HG02610 (cell line): ENCODE measurements at regions not wholly inside any gene's neighbourhood (a gene's known extent, or its start where the extent isn't known, plus 50 kb on each side); places are given as distances from the start of the nearest gene placed in this dataset.

Source experiments
- ATAC-seq: cut with Tn5 transposase; IDR thresholded peaks from one replicate; pipeline ENCODE4 v1.9.1; 2021; ENCODE audit warnings: mild to moderate bottlenecking, moderate library complexity; ENCODE audit not compliant: unreplicated experiment

DNA sequence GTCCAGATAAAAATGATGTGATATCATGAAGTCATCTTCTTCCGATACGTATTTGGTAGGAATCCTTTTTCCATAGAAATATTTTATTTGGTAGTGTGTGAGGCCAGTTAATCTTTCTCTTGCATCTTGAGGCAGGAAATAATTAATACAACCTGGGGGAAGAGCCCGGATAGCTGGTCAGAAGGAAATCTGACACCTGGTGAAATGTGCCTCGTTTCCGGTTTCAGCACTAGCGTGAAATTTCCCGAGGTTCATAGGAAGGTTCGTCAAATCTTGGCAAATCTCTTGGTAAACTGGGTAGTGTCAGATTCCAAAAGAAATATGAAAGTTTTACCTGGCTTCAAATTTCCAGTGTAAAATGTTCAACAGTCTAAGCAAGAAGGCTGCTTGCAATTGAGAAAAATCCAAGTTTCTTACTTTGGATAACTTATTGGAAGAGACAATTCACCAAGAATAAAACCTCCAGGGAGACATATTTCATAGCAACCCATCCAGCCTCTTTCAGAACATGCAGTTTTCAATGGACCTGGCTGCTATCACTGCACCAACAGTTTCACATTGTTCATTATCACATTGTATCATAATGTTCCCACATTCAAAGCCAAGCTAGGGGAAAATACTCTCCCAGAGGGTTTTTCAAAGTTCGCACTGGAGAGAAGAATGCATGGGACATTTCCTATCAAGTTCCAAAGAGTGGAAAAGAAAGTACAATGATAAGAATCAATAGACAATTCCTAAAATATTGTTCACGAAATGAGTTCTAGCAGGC is 454.5 kb upstream of the CITED2 start:
- no peak for ATAC-seq

DNA sequence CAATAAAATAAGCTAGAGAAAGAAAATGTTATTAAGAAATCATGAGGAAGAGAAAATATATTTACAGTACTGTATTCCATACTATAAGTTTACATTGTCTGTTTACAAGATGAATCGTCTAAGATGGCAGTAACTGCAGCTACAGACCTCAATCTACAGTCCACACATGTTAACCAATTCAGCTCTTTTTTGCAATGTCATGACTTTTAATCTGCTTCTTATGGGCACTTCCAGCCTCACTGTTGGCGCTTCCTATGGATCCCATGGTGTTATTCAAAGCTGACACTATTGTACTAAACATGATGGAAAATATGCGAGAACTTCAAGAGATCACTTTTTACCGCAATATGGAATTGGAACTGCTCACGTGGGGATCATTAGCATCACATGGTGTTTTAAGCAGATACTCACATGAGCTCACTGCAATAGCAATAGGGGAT is 451.5 kb upstream of the CITED2 start:
- ATAC-seq: no peak

DNA sequence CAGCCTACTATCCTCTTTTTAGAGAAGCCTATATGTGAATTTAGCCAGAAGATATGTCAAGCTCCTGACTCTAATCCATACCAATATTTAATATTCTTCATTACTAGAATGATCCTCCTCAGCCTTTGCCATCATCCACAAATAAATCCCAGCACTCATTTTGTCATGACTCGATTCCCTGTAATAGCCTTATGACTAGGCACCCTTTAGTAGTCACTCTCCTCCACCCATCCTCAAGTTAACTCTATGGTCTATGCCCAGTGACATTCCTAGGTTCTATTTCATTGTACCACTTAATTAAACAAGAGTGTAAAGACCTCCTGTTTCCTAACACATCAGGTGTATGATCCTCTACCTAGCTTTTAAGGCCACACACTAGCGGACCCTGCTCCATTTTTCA is 450.4 kb upstream of the CITED2 start:
- no peak for ATAC-seq

DNA sequence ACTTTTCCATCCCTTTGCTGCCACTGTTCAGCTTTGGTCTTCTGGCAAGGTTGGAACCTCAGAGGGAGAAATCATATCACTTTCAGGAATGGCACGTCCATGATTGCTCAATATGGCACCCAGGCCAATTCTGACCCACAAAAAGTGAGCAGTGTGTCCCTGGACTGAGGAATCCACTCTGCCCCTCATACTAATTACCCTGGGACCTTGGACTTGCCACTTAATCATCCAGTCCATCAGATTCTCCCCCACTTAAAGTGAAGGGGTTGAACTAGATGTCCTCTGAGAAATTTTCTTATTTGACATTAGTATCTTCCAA is 449.3 kb upstream of the CITED2 start:
- ATAC-seq: no peak

DNA sequence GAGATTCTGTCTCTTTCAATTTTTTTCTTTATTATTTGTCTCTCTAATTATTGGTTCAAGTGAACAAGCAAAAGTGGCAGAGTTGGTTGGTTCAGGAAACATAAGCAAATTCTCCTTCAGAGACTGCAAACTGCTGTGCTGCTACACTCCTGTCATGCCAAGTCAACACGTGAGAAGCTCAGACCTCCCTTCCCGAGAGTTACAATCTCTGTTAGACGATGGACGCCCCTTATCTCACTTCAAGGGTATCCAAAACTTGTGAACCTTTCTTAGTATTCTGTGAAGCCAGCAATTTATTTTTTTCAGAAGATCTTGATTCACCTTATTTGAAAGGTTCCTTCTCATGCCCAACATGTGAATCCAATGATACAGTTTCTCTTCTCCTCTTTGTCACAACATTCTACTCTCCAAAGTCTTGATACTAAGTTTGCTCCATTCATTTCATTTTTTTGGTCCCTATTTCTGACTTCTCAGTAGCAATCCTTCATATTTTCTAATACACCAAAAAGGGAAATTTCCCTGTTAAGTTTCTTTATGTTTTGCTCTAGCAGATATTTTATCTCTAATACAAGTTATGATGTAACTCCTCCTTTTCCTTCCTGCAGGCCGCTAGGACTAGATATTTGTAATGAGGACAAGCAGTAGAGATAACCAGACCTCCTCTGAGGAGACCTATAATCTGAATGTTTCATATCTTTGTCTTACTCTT is 448.8 kb upstream of the CITED2 start:
- no peak for ATAC-seq

DNA sequence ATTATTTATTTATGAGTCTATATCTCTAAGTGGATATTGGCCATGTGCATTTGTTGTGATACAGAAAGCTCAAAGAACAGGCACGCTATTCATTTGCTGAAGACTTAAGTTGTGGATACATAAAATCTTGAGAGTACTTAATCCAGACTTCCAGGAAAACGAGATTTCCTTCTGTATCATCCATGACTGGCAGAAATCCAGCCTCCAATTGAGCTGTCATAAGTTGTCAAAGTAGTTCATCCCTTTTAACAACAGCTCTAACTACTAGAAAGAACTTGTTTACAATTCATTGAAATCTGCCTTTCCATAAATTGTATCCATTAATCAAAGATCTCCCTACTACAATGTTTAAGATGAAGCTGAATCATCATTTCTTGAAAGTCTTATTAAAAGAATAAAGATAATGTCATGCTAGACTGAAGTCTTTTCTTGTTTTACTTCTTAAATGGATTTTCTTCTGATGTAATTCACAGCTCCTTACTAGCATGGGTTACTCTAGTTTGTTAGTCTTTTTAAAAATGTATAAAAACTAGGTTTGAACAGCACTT is 447.3 kb upstream of the CITED2 start:
- no peak for ATAC-seq

DNA sequence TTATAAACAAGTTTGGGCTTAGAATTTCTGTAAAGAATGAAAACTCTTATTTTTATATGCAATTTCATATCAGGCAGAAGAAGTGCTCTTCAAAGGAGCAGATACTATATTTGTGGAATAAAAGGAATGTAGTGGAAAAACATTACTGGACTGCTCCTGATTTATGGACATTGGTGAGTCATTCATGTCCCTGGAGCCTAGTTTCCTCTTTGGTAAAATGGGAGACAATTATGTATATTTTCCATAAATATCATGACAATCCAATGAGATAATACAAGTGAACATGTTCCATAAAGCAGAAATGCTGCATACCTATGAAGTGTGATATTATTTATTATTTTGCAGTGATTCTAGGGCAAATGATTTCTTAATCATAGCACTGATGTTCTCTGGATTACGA is 445.8 kb upstream of the CITED2 start:
- no peak for ATAC-seq

DNA sequence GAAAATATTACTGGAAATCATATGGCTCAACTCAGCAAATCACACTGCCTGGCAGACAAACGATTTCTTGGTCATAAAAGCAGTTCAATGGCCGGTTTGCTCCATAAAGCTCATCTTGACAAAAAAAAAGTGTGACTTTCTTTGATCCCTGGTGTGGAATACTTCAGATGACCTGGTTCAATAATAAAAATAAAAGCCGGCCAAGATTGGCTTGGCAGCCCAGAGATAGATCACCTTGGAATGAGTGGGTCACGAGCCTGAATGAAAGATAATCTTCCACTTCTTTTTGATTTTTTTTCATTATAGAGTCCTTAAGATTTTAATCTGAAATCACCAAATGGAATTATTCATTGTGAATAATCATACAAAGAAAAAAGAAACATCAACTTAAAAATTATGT is 445.3 kb upstream of the CITED2 start:
- ATAC-seq: no peak

DNA sequence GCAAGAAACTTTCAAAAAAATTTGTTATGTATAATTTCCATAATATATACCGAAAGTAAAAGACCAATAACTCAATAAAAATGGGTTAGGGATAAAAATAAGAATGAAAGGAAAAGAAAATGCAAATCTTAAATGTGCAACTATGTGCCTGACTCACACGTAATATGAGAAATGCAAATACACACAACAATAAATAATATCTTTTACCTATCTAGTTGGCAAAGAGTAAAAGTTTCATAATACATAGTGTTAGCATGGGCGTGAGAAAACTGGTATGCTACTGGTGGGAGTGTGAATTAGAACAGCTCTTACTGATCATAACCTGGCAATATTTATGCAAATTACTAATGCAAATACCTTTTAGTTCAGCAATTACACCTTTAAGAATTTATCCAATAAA is 438.5 kb upstream of the CITED2 start:
- no peak for ATAC-seq

DNA sequence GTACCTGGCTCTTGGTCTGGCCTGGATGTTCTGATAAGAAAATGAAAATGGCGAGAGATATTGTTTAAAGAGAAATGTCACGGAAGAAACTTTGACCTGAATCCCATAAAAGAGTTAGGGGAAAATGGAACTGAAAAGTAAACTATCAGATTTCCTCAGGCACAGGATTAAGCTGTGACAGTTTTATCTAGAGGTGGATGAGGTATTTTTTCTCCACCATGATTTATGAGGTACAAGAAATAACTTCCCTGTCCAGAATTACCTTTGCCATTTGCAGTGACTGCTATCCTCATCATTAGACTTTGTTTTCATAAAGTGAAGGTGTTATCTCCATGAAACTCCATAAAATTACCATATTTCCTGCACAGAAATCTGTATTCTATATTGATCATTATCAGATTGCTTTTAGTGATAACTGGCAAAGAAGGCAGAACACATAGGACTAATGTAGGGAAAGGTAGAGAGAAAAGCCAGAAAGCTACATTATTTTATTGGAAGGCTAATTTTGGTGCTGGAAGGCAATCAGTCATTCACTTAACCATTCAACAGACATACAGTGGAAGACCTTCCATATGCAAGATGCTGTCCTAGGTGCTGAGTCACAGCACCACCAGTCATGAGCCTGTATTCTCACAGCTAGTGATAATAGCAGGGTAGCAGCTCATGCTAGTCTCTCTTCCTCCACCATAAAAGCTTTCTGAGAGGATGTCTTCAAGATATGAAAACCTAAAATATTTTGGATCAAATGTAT is 427.3 kb upstream of the CITED2 start:
- no peak for ATAC-seq

DNA sequence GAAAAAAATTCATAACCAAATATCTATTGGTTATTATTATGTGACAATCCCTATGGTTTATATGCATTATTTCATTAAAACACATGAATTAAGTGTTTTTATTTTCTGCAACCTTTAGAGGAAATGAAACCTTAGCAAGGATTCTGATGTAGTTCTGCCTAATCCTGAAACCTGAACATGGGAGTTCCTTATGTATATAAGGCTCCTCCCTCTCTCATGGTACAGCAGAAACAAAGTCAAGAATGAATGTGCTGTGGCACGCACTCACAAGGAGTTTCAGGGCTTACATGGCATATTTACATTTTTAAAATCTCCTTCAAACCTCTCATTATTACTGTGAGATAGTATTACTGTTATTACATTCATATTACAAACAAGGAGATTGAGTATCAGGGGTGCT is 426.4 kb upstream of the CITED2 start:
- peak; percentile 96 for ATAC-seq

DNA sequence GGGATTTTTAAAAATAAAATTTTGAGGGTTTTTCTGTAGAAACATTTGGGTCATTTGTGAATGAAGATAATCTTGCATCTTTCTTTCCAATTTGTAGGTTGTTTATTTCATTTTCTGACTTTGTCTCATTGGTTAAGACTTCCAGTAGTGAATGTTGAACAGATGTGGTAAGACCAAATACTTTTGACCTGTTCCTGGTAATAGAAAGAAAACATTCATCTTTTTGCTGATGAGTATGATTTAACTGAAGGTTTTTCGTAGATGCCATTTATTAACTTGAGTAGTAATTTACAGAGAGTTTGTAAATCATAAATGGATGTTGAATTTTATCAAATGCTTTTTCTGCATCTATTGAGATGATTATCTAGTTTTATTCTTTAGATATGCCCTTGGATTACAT is 416.1 kb upstream of the CITED2 start:
- ATAC-seq: no peak

DNA sequence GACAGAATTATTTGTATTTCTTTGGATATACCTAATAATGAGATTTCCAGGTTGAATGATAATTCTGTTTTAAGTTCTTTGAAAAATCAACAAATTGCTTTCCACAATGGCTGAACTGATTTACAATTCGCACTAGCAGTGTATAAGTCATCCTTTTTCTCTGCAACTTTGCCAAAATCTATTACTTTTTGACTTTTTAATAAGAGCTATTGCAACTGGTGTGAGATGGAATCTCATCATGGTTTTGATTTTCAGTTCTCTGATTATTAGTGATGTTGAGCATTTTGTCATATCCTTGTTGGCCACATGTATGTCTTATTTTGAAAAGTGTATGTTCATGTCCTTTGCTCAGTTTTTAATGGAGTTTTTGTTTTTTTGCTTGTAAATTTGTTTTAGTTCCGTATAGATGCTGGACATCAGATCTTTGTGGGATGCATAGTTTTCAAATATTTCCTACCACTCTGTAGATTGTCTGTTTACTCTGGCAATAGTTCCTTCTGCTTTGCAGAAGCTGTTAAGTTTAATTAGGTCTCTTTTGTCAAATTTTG is 409.8 kb upstream of the CITED2 start:
- ATAC-seq: no peak

DNA sequence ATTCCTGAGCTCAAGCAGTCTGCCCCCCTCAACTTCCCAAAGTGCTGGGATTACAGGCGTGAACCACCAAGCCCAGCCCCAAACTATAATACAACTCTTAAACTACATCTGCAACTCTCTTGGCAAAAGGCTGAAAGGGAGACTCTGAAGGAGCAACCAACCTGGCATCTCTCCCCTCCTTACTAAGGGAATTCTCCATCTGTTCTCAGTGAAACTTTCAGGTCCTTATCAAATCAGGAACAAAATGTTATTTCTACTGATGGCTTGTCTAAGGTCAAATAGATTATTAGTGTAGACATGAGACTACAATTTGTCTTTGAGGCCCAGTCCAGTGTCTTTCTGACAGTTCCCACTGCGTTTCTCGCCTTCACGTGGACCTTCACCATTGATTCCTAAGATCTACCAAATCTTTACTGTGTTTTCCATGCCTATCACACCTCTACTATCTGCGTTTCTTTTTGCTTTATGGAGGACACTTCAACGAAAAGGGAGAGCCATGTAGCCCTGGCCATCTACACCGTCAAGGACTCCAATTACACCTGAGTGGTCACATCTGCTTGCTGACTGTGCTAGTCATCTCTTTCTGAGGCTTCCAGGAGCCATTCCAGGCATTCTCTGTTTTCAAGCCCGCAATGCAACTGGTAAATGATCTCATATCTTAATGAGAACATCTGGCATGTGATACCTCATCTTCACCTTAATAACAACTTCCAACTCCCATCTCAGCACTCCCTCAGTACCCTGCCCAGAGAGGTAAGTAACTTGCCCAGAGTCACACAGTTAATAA is 405.7 kb upstream of the CITED2 start:
- ATAC-seq: no peak

DNA sequence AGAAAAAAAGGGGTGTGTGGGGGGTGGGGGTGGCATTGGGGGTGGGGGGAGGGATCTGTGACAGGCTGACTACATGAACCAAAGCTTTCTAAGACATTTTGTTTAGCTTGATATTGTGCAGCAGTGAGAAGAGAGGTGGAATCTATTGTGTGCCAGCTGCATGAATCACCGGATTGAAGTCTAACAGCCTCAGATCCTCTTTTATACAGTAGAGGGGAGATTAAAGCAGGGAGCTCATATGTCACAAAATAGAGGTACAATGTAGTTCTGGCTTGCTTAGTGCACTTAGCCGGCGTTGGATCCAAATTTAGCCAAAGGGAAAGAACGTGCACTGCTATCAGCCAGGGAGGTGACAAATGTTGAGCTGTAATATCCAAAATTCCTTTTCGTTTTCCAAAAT is 404.2 kb upstream of the CITED2 start:
- no peak for ATAC-seq

DNA sequence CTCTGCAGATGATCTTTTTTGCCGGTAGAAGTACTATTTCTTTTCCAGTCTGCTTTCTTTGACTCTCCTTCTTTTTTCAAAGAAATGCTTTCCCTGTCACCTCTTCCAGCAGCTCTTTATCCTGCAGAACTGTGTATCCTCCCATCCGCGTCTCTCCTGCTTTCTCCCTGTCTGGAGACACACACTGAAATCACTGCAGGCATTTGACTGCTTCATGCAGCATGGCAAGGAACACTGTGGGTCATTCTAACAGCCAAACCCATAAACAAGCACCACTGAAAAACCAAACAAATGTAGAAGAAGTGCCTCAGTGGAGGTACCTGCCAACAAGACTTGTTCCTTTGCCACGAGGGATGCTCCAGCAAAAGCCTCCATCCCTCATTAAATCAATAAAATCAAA is 403.7 kb upstream of the CITED2 start:
- no peak for ATAC-seq

DNA sequence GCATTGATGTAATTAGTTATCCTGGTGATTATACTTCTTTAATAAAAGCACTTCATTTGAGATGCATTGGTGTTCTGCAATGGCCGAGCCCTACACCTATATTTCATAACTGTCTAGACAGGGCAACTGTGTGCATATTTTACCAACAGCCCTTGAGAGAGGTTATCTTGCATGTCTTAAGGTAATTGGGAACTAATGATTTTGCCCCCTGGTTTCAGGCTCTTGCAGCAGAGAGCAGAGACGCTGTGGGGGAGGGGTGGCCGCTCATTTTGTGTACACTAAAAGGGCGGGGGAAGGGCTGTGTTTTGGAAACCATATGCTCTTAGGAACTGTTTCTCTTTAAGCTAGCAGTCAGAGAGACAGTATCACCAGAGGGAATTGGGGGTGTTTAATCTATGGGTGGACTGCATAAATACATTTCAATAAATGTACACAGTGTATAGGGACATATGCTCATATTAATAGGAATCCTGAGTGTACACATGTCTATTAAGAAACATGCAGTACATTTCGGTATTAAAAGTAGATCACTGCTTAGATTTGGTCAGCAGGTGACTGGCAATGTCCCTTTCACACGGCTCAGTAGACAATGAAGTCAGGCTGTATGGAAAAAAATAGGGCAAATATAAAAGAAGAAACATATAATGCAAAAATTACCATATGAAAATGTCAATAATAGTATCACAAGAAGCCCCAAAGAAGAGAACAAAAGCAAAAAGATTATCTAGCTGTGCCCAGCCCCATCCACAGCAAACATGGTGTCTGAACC is 402.9 kb upstream of the CITED2 start:
- ATAC-seq: no peak

DNA sequence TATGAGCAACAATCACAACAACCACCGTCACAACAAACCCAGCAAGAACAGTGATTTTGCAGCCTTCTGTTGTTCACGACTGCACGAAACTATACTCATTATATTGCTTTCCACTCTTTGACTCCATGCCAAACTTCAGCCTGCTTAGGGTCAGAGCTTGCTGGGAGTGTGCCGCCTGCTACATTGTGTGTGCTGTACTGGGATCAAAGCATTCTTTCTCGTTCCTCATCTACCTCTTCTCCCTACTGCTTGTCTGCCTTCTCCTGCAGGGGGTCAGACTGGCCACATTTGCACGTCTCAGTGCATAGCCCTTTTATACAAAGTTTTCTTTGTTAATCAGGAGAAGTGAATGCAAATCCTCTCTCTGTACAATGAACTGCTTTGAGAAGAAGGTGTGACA is 401.6 kb upstream of the CITED2 start:
- no peak for ATAC-seq

DNA sequence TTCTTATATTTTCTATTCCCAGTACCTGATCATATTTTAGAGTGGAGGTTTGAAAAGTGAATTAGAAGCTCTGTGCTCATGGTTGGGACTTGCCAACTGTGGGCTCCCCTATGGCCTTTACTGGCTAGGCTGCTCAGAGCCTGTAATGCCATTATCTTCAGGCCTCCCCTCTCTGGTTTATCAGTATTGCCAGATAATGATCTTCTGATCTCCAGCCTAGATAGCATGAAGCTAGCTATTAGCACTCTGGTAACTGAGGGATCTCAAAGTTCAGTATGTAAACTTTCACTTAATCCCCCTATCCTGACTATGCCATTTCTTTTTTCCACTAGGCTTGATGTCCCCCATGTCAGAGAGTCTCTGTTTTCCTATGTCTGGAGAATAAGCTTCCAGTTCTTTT is 393.7 kb upstream of the CITED2 start:
- no peak for ATAC-seq

DNA sequence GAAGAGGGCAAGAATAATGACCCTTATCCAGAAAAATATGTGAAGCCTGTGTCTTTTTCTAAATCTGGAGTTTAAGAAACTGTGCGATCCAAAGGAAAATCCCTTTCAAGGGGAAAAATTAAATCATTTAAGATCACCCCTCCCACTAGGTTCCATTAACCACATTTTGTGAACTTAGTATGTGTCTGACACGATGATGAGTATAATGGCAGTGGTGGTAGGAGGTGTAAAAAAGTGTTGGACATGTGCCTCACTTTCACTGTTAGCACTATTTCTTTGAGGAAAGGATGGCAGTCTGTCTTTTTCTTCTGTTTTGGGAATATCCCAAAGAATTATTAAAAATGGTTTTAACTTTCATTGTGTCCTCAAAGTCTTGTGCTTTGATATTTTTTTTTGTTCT is 392.3 kb upstream of the CITED2 start:
- ATAC-seq: no peak
